ENCODE measurements at regions not wholly inside any gene's neighbourhood (a gene's known extent, or its start where the extent isn't known, plus 50 kb on each side); places are given as distances from the start of the nearest gene placed in this dataset.

DNA sequence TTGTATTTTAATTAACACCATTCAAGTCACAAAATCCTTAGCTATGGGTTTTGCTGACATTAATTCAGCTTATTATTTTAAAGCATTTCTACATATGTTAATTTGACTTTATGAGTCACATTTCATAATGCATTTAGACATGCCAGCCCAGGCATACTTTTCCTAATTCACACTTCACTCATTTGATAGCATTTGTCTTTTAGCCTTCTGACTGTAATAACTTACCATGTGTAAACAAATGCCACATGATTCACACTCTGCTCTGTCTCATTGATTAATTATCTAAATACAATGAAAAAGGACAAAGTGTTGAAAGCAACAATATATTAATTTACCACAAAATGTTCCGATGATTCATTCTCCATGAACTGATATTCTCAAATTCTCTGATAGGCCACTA lies 927.8 kb upstream of the EPHA6 start (continued):
- TF ChIP-seq FOSL1 (IDR thresholded peaks at IDR 0.05; ENCODE audit: insufficient read depth, low read depth, low read length), result no peak

DNA sequence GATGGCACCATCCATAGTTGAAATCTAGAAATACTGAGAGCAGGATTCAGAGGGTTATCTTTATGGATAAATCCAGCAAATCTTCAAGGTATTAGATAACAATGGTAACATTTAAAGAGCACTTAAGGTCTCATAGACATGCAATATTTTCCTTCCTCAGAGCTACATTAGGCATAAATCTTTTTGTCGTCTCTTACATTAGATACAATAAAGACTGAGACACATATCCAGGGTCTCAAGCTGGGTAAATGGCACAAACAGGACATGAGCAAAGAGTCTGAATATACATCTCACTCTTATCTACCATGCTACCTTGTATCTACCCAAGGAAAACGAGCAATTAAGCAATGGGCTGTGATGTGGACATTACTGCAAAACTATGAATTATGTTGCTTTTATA lies 927.3 kb upstream of the EPHA6 start:
- Histone ChIP-seq H2BK12ac (ENCODE audit: low read depth, low read length) (no peak overlapping the region), H3K23ac (ENCODE audit: insufficient read length) (no peak overlapping the region), H4K8ac (ENCODE audit: extremely low read depth, insufficient read depth, low read length) (no peak overlapping the region), H3K36me3 (ENCODE audit: control insufficient read depth in 2 of 4, insufficient read depth in 4 of 4, low read length in 3 of 4) (no peaks in the 10 kb centered on the region), H3K4me2 (ENCODE audit: insufficient read depth in 1 of 2, low read depth in 2 of 2, low read length in 2 of 2) (no peak overlapping the region), H2AFZ (ENCODE audit: low read length) (no peak overlapping the region), H2BK20ac (ENCODE audit: low read length) (no peak overlapping the region), H3K56ac (replicated peaks; ENCODE audit: insufficient read length, low read depth, low read length) (no peak overlapping the region), H3K27me3 (replicated peaks in 1 of 4; ENCODE audit: control insufficient read depth in 3 of 4, extremely low read depth in 1 of 4, insufficient read depth in 3 of 4, low read length in 3 of 4) (peaks cover 0 to 3% (median 0%) of the 10 kb centered on the region in 4 experiments; a peak in 2 of 7 replicates), H4K20me1 (replicated peaks in 1 of 2; ENCODE audit: control insufficient read depth in 1 of 2, insufficient read depth in 2 of 2, low read length in 2 of 2) (no peaks in the 10 kb centered on the region), H3K4me1 (replicated peaks in 1 of 4; ENCODE audit: control insufficient read depth in 3 of 4, insufficient read depth in 4 of 4, low read length in 3 of 4) (no peaks in the 10 kb centered on the region), H3K23me2 (ENCODE audit: low read depth, low read length) (no peaks in the 10 kb centered on the region), H2AK5ac (ENCODE audit: low read depth, low read length) (no peak overlapping the region), H2BK120ac (replicated peaks; ENCODE audit: low read depth, low read length) (no peak overlapping the region), H3K18ac (ENCODE audit: extremely low read depth, low read length) (no peak overlapping the region), H3K79me1 (ENCODE audit: low read depth, low read length) (no peaks in the 10 kb centered on the region), H3K9me3 (ENCODE audit: insufficient read depth in 2 of 2, low read depth in 1 of 2, low read length in 1 of 2) (no peaks in the 10 kb centered on the region), H3K4ac (replicated peaks; ENCODE audit: insufficient read length, low read depth, low read length) (no peak overlapping the region), H3K4me3 (ENCODE audit: extremely low read depth in 1 of 4, insufficient read depth in 2 of 4, low read depth in 3 of 4, low read length in 4 of 4) (no peak overlapping the region), H3K9ac (replicated peaks in 1 of 4; ENCODE audit: extremely low read depth in 1 of 4, low read depth in 3 of 4, low read length in 3 of 4) (no peak overlapping the region), H4K91ac (replicated peaks; ENCODE audit: insufficient read length, low read length) (no peak overlapping the region), H3K79me2 (ENCODE audit: control insufficient read depth in 1 of 2, insufficient read depth in 2 of 2, low read length in 2 of 2) (no peaks in the 10 kb centered on the region), H4K5ac (ENCODE audit: insufficient read length, low read depth, low read length) (no peak overlapping the region), H3K14ac (ENCODE audit: insufficient read length) (no peak overlapping the region), H2BK5ac (ENCODE audit: low read depth, low read length) (no peak overlapping the region), H2BK15ac (ENCODE audit: low read length) (no peak overlapping the region), H3K27ac (ENCODE audit: low read depth, low read length) (no peak overlapping the region)
- ChIA-PET POLR2A (ENCODE audit: partially characterized antibody) (no interaction called here), CTCF (ENCODE audit: partially characterized antibody) (no interaction called here)
- no peak for DNase-seq (ENCODE audit: low read depth in 1 of 2, low spot score in 2 of 2)
- 85% methylated on average over 2 of the region's 2 CpGs; no CpG with 5 or more reads in 1 of the 2 experiments for WGBS, 2 experiments (ENCODE audit: extremely low coverage in 1 of 2, insufficient coverage in 1 of 2, insufficient read length in 1 of 2, insufficient replicate concordance in 2 of 2, low coverage in 1 of 2, low lambda C conversion rate in 2 of 2, missing lambda C conversion rate in 1 of 2)
- no peak for FAIRE-seq
- TF ChIP-seq KDM1A (IDR thresholded peaks at IDR 0.05; ENCODE audit: borderline replicate concordance, low read length), result no peak
- TF ChIP-seq, protein P1, sequence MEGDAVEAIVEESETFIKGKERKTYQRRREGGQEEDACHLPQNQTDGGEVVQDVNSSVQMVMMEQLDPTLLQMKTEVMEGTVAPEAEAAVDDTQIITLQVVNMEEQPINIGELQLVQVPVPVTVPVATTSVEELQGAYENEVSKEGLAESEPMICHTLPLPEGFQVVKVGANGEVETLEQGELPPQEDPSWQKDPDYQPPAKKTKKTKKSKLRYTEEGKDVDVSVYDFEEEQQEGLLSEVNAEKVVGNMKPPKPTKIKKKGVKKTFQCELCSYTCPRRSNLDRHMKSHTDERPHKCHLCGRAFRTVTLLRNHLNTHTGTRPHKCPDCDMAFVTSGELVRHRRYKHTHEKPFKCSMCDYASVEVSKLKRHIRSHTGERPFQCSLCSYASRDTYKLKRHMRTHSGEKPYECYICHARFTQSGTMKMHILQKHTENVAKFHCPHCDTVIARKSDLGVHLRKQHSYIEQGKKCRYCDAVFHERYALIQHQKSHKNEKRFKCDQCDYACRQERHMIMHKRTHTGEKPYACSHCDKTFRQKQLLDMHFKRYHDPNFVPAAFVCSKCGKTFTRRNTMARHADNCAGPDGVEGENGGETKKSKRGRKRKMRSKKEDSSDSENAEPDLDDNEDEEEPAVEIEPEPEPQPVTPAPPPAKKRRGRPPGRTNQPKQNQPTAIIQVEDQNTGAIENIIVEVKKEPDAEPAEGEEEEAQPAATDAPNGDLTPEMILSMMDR (IDR thresholded peaks at IDR 0.05; ENCODE audit: control extremely low read depth in 1 of 3, insufficient read depth in 1 of 3, low read depth in 1 of 3, low read length in 3 of 3), result no peak

Data from H1 (cell line).